Panc1 (cell line): ENCODE measurements at regions not wholly inside any gene's neighbourhood (a gene's known extent, or its start where the extent isn't known, plus 50 kb on each side); places are given as distances from the start of the nearest gene placed in this dataset.

Source experiments
- ATAC-seq: fragments of 200-7000 bp; cut with Tn5 transposase; 2 replicates; pipeline ENCODE4 v1.9.1; 2020; ENCODE audit warnings: mild to moderate bottlenecking, moderate library complexity
- BruUV-seq: library from RNA; stranded (reverse); fragments of 400-500 nt; replicated peaks from 2 replicates; lab custom pipeline; 2021; lab: Mats Ljungman, UMichigan
- CTCF ChIA-PET: fragments of 300-600 bp; sonication (Branson Sonifier 250); formaldehyde crosslinking; loops from one replicate; lab custom pipeline; 2022; ENCODE audit warnings: antibody characterized with exemption; lab: Charles Lee
- POLR2A ChIA-PET: fragments of 300-600 bp; sonication (Branson Sonifier 250); formaldehyde crosslinking; loops from one replicate; lab custom pipeline; 2022; ENCODE audit warnings: antibody characterized with exemption; lab: Charles Lee
- DNase-seq: peaks from one replicate; pipeline ENCODE4 v3.0.0-alpha.2; 2010; ENCODE audit warnings: low read depth, low spot score
- H3K27ac ChIP-seq: 2 replicates; pipeline ENCODE4 v1.5.1; 2011; ENCODE audit warnings: mild to moderate bottlenecking, low read length, inconsistent platforms
- H3K27me3 ChIP-seq: fragments of 200-500 bp; sonication (Bioruptor generic); 2 replicates; pipeline ENCODE4 v1.6.0; 2014; ENCODE audit warnings: low read length, inconsistent platforms; ENCODE audit not compliant: control insufficient read depth, insufficient read depth
- H3K36me3 ChIP-seq: fragments of 200-500 bp; sonication (Bioruptor generic); 2 replicates; pipeline ENCODE4 v1.5.1; 2014; ENCODE audit warnings: inconsistent platforms, mild to moderate bottlenecking, low read length, moderate library complexity; ENCODE audit not compliant: control insufficient read depth, insufficient read depth
- H3K4me1 ChIP-seq: 2 replicates; pipeline ENCODE4 v1.5.1; 2011; ENCODE audit warnings: inconsistent platforms, mild to moderate bottlenecking, low read length, moderate library complexity; ENCODE audit not compliant: control insufficient read depth, insufficient read depth
- H3K4me3 ChIP-seq, 2 experiments: 2 replicates each; pipeline ENCODE4 v1.5.1; 2011 to 2012; ENCODE audit warnings: low read depth in 2 of 2, low read length in 2 of 2, mild to moderate bottlenecking in 2 of 2, inconsistent platforms in 1 of 2, moderate library complexity in 1 of 2
- H3K9me3 ChIP-seq: fragments of 200-500 bp; sonication (Bioruptor generic); 2 replicates; pipeline ENCODE4 v1.5.1; 2014; ENCODE audit warnings: low read depth, mild to moderate bottlenecking, inconsistent platforms, low read length, moderate library complexity; ENCODE audit not compliant: control insufficient read depth, insufficient read depth
- POLR2AphosphoS5 ChIP-seq: IDR thresholded peaks from 2 replicates; pipeline ENCODE4 v1.6.1; 2012; ENCODE audit warnings: mild to moderate bottlenecking, low read depth, low read length, moderate library complexity
- SIN3A ChIP-seq: IDR thresholded peaks from 2 replicates; pipeline ENCODE4 v1.6.1; 2012; ENCODE audit warnings: low read depth, mild to moderate bottlenecking, low read length, moderate library complexity, borderline replicate concordance; ENCODE audit not compliant: insufficient read depth
- TCF7L2 ChIP-seq: IDR thresholded peaks from 2 replicates; pipeline ENCODE4 v1.6.1; 2011; ENCODE audit warnings: mild to moderate bottlenecking, low read depth, low read length, inconsistent platforms
- in situ Hi-C: cut with HindIII; loops from 2 replicates; pipeline ENCODE4 v1.10.0; 2016; ENCODE audit warnings: low sequenced_read_pairs, low pct_unique_long_range_greater_than_20kb
- intact Hi-C: fragments of 100-400 bp; cut with micrococcal nuclease; formaldehyde crosslinking; loops from one replicate; pipeline ENCODE4 v1.10.0; 2022; ENCODE audit not compliant: unreplicated experiment
- TF ChIP-seq, protein P1 (sequence below): fragments of 450-650 bp; IDR thresholded peaks from 2 replicates; pipeline ENCODE4 v1.5.1; 2017; ENCODE audit warnings: mild to moderate bottlenecking
- TF ChIP-seq, protein P2 (sequence below), 2 experiments: IDR thresholded peaks; 2 replicates each; pipeline ENCODE4 v1.6.1; 2011 to 2012; ENCODE audit warnings: low read depth in 2 of 2, control low read depth in 1 of 2, low read length in 1 of 2, mild to moderate bottlenecking in 1 of 2, moderate library complexity in 1 of 2; ENCODE audit not compliant: insufficient read depth in 1 of 2

DNA sequence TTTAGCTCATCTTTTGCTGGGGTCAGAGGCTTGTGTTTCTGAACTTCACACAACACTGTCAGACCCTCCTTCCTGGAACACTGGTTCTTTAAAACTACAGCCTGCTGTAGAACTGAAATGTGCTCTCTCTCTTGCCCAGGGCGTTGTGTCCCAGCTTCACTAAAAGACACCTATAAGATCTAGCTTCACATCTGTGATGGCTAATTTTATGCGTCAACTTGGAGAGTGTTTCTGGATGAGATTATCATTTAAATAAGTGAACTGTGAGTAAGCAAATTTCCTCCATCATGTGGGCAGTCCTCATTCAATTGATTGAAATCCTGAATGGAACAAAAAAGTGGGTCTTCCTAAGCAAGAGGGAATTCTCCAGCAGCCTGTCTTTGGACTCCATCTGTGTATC is 140.3 kb downstream of the OSR1 start:
- H3K36me3 ChIP-seq, result no peaks in the 10 kb centered on the region
- DNase-seq (no peak), ATAC-seq (no peak)
- H3K9me3 ChIP-seq, result no peaks in the 10 kb centered on the region
- in situ Hi-C loops (no loop called here), intact Hi-C loops (no loop called here)
- H3K27me3 ChIP-seq, result no peaks in the 10 kb centered on the region
- TF ChIP-seq SIN3A (no peak), TCF7L2 (no peak), POLR2AphosphoS5 (no peak)
- TF ChIP-seq, protein P1, sequence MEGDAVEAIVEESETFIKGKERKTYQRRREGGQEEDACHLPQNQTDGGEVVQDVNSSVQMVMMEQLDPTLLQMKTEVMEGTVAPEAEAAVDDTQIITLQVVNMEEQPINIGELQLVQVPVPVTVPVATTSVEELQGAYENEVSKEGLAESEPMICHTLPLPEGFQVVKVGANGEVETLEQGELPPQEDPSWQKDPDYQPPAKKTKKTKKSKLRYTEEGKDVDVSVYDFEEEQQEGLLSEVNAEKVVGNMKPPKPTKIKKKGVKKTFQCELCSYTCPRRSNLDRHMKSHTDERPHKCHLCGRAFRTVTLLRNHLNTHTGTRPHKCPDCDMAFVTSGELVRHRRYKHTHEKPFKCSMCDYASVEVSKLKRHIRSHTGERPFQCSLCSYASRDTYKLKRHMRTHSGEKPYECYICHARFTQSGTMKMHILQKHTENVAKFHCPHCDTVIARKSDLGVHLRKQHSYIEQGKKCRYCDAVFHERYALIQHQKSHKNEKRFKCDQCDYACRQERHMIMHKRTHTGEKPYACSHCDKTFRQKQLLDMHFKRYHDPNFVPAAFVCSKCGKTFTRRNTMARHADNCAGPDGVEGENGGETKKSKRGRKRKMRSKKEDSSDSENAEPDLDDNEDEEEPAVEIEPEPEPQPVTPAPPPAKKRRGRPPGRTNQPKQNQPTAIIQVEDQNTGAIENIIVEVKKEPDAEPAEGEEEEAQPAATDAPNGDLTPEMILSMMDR, result no peak
- TF ChIP-seq, protein P2, sequence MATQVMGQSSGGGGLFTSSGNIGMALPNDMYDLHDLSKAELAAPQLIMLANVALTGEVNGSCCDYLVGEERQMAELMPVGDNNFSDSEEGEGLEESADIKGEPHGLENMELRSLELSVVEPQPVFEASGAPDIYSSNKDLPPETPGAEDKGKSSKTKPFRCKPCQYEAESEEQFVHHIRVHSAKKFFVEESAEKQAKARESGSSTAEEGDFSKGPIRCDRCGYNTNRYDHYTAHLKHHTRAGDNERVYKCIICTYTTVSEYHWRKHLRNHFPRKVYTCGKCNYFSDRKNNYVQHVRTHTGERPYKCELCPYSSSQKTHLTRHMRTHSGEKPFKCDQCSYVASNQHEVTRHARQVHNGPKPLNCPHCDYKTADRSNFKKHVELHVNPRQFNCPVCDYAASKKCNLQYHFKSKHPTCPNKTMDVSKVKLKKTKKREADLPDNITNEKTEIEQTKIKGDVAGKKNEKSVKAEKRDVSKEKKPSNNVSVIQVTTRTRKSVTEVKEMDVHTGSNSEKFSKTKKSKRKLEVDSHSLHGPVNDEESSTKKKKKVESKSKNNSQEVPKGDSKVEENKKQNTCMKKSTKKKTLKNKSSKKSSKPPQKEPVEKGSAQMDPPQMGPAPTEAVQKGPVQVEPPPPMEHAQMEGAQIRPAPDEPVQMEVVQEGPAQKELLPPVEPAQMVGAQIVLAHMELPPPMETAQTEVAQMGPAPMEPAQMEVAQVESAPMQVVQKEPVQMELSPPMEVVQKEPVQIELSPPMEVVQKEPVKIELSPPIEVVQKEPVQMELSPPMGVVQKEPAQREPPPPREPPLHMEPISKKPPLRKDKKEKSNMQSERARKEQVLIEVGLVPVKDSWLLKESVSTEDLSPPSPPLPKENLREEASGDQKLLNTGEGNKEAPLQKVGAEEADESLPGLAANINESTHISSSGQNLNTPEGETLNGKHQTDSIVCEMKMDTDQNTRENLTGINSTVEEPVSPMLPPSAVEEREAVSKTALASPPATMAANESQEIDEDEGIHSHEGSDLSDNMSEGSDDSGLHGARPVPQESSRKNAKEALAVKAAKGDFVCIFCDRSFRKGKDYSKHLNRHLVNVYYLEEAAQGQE (IDR thresholded peaks at IDR 0.05; ENCODE audit: insufficient read depth in 1 of 2, low read depth in 2 of 2, low read length in 1 of 2), result no peak
- BruUV-seq, result no TSS peak
- H3K4me3 ChIP-seq, result no peak overlapping the region
- POLR2A ChIA-PET, result no interaction called here
- no peak overlapping the region for H3K27ac ChIP-seq
- CTCF ChIA-PET, result no interaction called here
- no peaks in the 10 kb centered on the region for H3K4me1 ChIP-seq

DNA sequence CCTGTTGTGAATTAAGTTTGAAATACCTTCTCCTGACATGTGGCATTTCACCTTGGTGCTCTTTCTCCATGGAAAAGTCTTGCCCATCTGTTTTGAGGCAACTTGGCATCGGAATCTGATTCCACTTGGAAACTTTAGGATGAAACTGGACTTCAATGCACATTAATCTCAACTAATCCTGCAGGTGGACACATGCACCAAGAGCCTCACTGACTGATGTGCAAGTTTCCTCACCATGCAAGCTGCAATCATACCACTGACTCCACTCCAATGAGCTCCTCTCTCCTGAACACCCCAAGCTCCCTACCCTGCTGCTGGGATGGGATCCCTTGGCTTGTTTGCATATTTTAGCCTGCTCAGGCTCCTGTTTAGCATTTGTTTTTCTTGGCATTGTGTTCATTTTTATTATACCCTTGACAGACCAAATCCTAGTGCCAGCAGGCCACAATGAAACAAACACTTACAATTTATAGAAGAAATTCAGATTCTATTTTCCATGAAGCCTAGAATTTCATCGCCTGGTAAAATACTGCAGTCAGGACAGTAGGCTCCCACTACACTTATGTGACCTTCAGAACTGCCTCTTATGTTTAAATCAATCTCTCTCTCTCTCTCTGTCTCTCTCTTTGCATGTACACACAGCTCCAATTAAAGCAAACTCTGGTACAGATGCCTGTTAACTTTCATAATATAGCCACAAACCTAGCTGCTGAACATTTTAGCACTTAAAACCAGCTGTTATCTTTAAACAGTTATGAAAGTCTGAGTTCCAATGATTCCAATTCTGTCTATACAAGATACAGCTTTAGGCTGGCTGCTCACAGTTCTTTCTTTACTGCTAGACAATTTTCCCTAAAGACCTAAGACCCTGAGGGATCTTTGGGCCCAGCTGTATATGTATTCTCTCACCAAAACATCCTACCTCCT is 141.5 kb downstream of the OSR1 start:
- no peaks in the 10 kb centered on the region for H3K4me1 ChIP-seq
- H3K27me3 ChIP-seq, result no peaks in the 10 kb centered on the region
- ATAC-seq, result no peak
- TF ChIP-seq POLR2AphosphoS5, result no peak
- TF ChIP-seq SIN3A, result no peak
- TF ChIP-seq, protein P1, result no peak
- H3K36me3 ChIP-seq, result no peaks in the 10 kb centered on the region
- no peak overlapping the region for H3K4me3 ChIP-seq
- no TSS peak for BruUV-seq
- in situ Hi-C loops (no loop called here), intact Hi-C loops (no loop called here)
- no peak for DNase-seq
- ChIA-PET CTCF (no interaction called here), POLR2A (interaction anchor here (0.6 kb wide), 1 partner anchor 24 kb away, joined by 3 read pairs; no protein-coding TSS in a partner anchor)
- H3K27ac ChIP-seq, result no peak overlapping the region
- no peaks in the 10 kb centered on the region for H3K9me3 ChIP-seq
